DOHH2 (cell line): ENCODE measurements at regions not wholly inside any gene's neighbourhood (a gene's known extent, or its start where the extent isn't known, plus 50 kb on each side); places are given as distances from the start of the nearest gene placed in this dataset.

Experiments used
- EZH2phosphoT487 ChIP-seq: fragments of 200-600 bp; sonication (generic); IDR thresholded peaks from 2 replicates; pipeline ENCODE4 v1.6.1; 2017; ENCODE audit warnings: borderline replicate concordance, mild to moderate bottlenecking, antibody characterized with exemption, low read length, moderate library complexity, mixed read lengths
- TF ChIP-seq, protein P1 (sequence below): fragments of 200-600 bp; sonication (generic); IDR thresholded peaks from one replicate; pipeline ENCODE4 v1.5.1; 2014; ENCODE audit warnings: antibody characterized with exemption, mild to moderate bottlenecking, low read depth, low read length; ENCODE audit not compliant: poor library complexity, severe bottlenecking

DNA sequence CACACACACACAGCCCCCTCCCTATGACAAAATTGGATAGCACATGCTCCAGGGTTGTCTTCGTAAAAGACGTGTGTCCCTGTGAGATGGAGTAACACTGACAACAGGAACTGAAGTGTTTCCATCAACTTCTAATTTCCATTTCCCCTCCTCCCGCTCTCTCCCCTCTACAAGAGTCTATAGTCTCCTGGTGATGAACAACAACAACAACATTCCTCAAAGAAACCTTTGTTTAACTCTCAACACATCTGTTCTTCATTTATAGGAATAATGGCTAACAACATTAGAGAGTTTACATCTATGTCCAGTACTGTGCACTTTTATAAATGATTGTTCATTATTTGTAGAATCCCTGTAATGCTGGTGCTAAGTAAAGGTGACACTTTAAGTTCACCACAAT is 205.8 kb upstream of the SSTR4 start:
- TF ChIP-seq, protein P1, sequence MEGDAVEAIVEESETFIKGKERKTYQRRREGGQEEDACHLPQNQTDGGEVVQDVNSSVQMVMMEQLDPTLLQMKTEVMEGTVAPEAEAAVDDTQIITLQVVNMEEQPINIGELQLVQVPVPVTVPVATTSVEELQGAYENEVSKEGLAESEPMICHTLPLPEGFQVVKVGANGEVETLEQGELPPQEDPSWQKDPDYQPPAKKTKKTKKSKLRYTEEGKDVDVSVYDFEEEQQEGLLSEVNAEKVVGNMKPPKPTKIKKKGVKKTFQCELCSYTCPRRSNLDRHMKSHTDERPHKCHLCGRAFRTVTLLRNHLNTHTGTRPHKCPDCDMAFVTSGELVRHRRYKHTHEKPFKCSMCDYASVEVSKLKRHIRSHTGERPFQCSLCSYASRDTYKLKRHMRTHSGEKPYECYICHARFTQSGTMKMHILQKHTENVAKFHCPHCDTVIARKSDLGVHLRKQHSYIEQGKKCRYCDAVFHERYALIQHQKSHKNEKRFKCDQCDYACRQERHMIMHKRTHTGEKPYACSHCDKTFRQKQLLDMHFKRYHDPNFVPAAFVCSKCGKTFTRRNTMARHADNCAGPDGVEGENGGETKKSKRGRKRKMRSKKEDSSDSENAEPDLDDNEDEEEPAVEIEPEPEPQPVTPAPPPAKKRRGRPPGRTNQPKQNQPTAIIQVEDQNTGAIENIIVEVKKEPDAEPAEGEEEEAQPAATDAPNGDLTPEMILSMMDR, result no peak
- TF ChIP-seq EZH2phosphoT487, result no peak
